ENCODE measurements at regions not wholly inside any gene's neighbourhood (a gene's known extent, or its start where the extent isn't known, plus 50 kb on each side); places are given as distances from the start of the nearest gene placed in this dataset.

DNA sequence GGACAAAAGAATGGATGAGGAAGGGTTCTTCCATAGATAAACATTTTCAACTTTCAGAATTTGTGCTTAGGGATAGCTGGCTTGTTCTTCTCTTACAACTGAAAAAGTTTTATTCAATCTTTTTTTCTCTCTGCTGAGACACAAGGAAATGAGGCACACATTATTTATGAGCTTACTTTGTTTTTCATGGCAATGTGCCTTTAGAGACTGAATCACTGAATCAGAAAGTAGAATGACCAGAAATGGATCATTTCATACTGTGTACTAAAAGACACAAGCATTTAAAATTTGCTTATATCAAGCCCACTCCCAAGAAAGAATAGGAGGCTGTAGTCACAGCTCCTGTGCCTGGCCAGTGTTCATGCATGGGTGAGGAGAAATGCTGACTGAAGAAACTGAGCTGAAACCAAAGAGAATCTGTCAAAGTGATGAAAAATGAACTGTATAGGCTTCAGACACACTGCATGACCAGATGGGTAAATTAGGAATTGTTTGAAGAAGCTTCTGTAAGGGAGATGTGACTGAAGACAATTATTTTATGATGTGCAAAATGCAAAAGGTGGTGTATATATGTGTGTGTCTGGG lies 413.8 kb downstream of the RAPGEF2 start:
- Histone ChIP-seq H3K27ac (ENCODE audit: low read depth, low read length) (peak overlapping the region; percentile 37), H2AFZ (ENCODE audit: low read length, unreplicated experiment) (peak overlapping the region; percentile 39), H3K79me2 (ENCODE audit: control insufficient read depth, insufficient read depth, low read length, unreplicated experiment) (no peaks in the 10 kb centered on the region), H3K4me1 (ENCODE audit: control insufficient read depth, insufficient read depth, low read length, unreplicated experiment) (peaks cover 14% of the 10 kb centered on the region), H3K4me3 (ENCODE audit: low read depth, low read length) (peak overlapping the region; percentile 40), H3K27me3 (ENCODE audit: insufficient read depth, low read length) (no peaks in the 10 kb centered on the region), H3K36me3 (ENCODE audit: insufficient read depth, low read length) (no peaks in the 10 kb centered on the region)

DNA sequence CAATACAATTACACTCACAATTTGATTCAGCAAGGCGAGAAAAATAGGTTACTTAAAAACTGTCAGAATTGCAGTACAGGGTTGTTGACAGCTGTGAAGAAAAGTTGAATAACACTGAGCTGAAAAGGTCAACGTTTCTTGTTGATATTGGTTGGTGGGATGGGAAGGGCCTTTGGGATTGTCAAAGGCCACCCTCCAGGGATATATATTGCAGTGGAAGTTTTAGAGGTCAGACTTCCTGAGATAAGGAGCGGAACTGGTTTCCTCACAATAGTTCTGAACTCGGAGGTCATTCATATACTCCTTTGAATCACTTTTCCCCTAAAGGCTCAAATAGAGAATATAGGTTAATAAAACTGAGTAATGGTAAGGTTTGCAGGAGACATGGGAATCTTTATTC lies 417.2 kb downstream of the RAPGEF2 start:
- H3K36me3 ChIP-seq (ENCODE audit: insufficient read depth, low read length), result no peaks in the 10 kb centered on the region
- no peaks in the 10 kb centered on the region for H3K27me3 ChIP-seq (ENCODE audit: insufficient read depth, low read length)
- peaks cover 14% of the 10 kb centered on the region for H3K4me1 ChIP-seq (ENCODE audit: control insufficient read depth, insufficient read depth, low read length, unreplicated experiment)
- H3K79me2 ChIP-seq (ENCODE audit: control insufficient read depth, insufficient read depth, low read length, unreplicated experiment), result no peaks in the 10 kb centered on the region
- no peak overlapping the region for H3K4me3 ChIP-seq (ENCODE audit: low read depth, low read length)
- no peak overlapping the region for H2AFZ ChIP-seq (ENCODE audit: low read length, unreplicated experiment)
- H3K27ac ChIP-seq (ENCODE audit: low read depth, low read length), result no peak overlapping the region

DNA sequence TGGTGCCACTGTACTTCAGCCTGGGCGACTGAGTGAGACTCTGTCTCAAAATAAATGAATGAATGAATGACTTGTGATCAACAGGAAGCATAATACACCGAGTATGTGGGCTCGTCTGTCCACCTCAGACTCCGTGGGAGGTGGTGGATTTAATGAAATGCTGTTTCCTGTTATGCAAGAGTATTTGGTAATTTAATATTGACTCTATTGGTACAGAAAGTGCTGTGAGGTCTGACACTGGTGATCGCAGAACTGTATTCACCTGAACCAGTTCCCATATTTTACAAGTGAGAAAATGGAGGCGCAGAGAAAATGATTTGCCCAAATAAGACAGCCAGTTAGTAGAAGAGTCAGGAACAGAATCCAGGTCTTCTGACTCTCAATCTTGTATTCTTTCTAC lies 423.3 kb downstream of the RAPGEF2 start:
- Histone ChIP-seq H3K4me1 (ENCODE audit: control insufficient read depth, insufficient read depth, low read length, unreplicated experiment) (peaks cover 5% of the 10 kb centered on the region), H3K79me2 (ENCODE audit: control insufficient read depth, insufficient read depth, low read length, unreplicated experiment) (no peaks in the 10 kb centered on the region), H3K27ac (ENCODE audit: low read depth, low read length) (no peak overlapping the region), H3K36me3 (ENCODE audit: insufficient read depth, low read length) (no peaks in the 10 kb centered on the region), H3K27me3 (ENCODE audit: insufficient read depth, low read length) (no peaks in the 10 kb centered on the region), H3K4me3 (ENCODE audit: low read depth, low read length) (no peak overlapping the region), H2AFZ (ENCODE audit: low read length, unreplicated experiment) (no peak overlapping the region)

DNA sequence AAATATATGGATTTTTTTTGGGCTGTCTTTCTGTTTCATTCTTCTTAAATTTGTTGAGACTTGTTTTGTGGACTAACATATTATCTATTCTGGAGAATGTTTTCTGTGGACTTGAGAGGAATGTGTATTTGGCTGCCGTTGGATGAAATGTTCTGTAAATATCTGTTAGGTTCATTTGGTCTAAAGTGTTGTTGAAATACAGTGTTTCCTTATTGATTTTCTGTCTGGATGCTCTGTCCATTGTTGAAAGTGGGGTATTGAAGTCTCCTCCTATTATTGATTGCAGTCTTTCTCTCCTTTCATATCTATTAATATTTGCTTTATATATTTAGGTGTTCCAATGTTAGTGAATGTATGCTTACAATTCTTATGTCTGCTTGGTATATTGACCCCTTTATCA lies 431.8 kb downstream of the RAPGEF2 start:
- Histone ChIP-seq H3K27ac (ENCODE audit: low read depth, low read length) (no peak overlapping the region), H2AFZ (ENCODE audit: low read length, unreplicated experiment) (no peak overlapping the region), H3K27me3 (ENCODE audit: insufficient read depth, low read length) (peaks cover 47% of the 10 kb centered on the region), H3K4me1 (ENCODE audit: control insufficient read depth, insufficient read depth, low read length, unreplicated experiment) (no peaks in the 10 kb centered on the region), H3K36me3 (ENCODE audit: insufficient read depth, low read length) (no peaks in the 10 kb centered on the region), H3K79me2 (ENCODE audit: control insufficient read depth, insufficient read depth, low read length, unreplicated experiment) (no peaks in the 10 kb centered on the region), H3K4me3 (ENCODE audit: low read depth, low read length) (no peak overlapping the region)

DNA sequence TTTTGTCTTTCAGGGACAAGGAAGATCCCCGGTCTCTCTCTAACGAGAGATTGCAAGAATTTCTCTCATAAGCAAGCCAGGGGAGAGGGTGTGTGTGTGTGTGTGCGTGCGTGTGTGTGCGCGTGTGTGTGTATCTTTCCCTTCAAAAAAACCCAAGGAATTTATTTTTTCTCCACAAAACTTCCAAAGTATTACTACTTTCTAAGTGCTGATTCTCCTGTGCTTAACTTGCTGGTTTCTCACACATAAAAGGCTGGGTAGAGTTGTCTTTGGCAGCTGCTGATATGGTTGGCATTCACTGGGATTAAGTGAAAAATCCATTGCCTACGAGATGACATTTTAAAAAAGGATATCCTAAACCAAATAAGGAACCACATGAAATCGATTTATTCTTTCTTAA lies 435.7 kb downstream of the RAPGEF2 start:
- Histone ChIP-seq H3K36me3 (ENCODE audit: insufficient read depth, low read length) (no peaks in the 10 kb centered on the region), H3K4me1 (ENCODE audit: control insufficient read depth, insufficient read depth, low read length, unreplicated experiment) (no peaks in the 10 kb centered on the region), H3K27ac (ENCODE audit: low read depth, low read length) (no peak overlapping the region), H3K4me3 (ENCODE audit: low read depth, low read length) (no peak overlapping the region), H2AFZ (ENCODE audit: low read length, unreplicated experiment) (no peak overlapping the region), H3K27me3 (ENCODE audit: insufficient read depth, low read length) (peaks cover 83% of the 10 kb centered on the region), H3K79me2 (ENCODE audit: control insufficient read depth, insufficient read depth, low read length, unreplicated experiment) (no peaks in the 10 kb centered on the region)

DNA sequence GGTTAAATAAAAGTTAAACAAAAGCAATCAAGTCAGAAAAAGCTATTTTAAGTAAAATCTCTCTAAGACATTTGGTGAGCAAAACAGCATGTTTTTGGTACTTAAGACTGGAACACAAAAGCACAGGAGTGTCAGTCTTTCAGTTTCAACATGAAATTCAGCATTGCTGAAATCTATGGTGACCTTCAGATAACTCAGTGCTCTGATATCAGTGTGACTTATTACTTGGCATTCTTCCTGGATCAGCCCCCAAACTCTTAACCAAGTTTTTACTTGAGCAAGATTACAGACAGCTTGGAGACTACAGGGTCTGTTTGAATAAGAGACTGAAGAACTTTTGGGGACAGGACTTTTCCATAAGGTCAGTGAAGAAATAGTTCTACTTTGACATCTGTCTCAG lies 437.2 kb downstream of the RAPGEF2 start:
- no peak overlapping the region for H2AFZ ChIP-seq (ENCODE audit: low read length, unreplicated experiment)
- H3K36me3 ChIP-seq (ENCODE audit: insufficient read depth, low read length), result no peaks in the 10 kb centered on the region
- H3K27ac ChIP-seq (ENCODE audit: low read depth, low read length), result no peak overlapping the region
- H3K27me3 ChIP-seq (ENCODE audit: insufficient read depth, low read length), result peaks cover 81% of the 10 kb centered on the region
- no peaks in the 10 kb centered on the region for H3K4me1 ChIP-seq (ENCODE audit: control insufficient read depth, insufficient read depth, low read length, unreplicated experiment)
- no peak overlapping the region for H3K4me3 ChIP-seq (ENCODE audit: low read depth, low read length)
- no peaks in the 10 kb centered on the region for H3K79me2 ChIP-seq (ENCODE audit: control insufficient read depth, insufficient read depth, low read length, unreplicated experiment)

DNA sequence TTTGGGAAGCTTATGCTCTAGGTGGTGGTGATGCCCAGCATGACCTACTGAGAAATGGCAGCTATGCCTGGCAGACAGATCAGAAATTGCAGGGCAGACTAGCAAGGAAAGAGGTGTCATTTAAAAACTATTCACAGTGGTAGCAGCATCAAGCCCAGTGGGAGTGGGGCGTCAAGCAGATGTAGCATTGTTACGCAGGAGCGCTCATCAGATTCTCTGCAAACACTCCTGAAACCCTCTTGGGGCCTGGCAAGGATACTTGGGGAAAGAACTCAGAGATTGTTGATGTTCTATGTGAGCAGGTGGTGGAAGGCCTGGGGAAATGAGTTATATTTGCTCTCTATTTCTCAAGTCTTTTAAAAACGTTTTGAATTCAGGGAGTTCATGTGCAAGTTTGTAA lies 437.6 kb downstream of the RAPGEF2 start:
- H3K4me3 ChIP-seq (ENCODE audit: low read depth, low read length), result no peak overlapping the region

DNA sequence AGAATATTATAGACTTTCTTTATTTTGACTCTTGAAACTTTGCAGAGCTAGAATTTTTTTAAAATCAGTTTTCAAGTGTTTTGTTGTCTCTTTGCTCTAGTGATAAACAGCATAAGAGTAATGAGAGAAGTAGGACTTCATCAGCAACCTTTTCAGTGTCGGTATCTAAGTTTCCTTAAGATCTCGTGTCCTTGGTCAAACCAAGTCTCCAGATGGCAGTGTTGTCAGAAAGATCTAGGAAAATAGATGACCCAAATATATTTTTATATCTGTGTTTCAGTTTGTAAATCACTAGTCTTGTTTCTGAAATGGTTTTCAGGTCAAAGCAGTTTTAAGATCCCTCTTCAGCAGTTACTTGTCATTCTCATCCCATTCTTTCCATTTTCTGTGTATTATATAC lies 438.3 kb downstream of the RAPGEF2 start:
- no peaks in the 10 kb centered on the region for H3K4me1 ChIP-seq (ENCODE audit: control insufficient read depth, insufficient read depth, low read length, unreplicated experiment)
- H3K27me3 ChIP-seq (ENCODE audit: insufficient read depth, low read length), result peaks cover 79% of the 10 kb centered on the region
- H3K79me2 ChIP-seq (ENCODE audit: control insufficient read depth, insufficient read depth, low read length, unreplicated experiment), result no peaks in the 10 kb centered on the region
- no peak overlapping the region for H3K27ac ChIP-seq (ENCODE audit: low read depth, low read length)
- no peaks in the 10 kb centered on the region for H3K36me3 ChIP-seq (ENCODE audit: insufficient read depth, low read length)
- H3K4me3 ChIP-seq (ENCODE audit: low read depth, low read length), result no peak overlapping the region
- H2AFZ ChIP-seq (ENCODE audit: low read length, unreplicated experiment), result no peak overlapping the region

More for the DNA sequence above, 437.6 kb downstream of the RAPGEF2 start:
- Histone ChIP-seq H3K4me1 (ENCODE audit: control insufficient read depth, insufficient read depth, low read length, unreplicated experiment) (no peaks in the 10 kb centered on the region), H2AFZ (ENCODE audit: low read length, unreplicated experiment) (no peak overlapping the region), H3K27ac (ENCODE audit: low read depth, low read length) (no peak overlapping the region), H3K79me2 (ENCODE audit: control insufficient read depth, insufficient read depth, low read length, unreplicated experiment) (no peaks in the 10 kb centered on the region), H3K27me3 (ENCODE audit: insufficient read depth, low read length) (peaks cover 81% of the 10 kb centered on the region), H3K36me3 (ENCODE audit: insufficient read depth, low read length) (no peaks in the 10 kb centered on the region)

DNA sequence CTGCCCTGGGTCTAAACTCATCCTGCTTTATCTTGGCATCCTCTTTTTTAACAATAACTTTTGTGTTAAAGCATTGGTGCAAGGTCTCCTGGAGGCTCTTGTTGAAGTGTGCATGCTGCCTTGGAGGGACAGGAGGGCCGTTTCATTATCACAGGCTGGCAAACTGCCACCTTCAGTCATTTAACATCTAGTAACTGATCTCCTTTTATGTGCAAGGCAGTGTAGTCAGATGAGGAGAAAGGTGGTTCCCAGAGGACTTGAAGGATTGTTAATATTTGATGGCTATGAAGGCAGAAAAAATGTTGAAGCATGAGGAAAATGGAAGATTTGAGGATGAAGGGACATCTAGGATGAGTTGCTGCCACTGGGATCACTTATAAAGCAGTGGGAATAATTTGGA lies 439.4 kb downstream of the RAPGEF2 start:
- no peak overlapping the region for H3K4me3 ChIP-seq (ENCODE audit: low read depth, low read length)
- no peaks in the 10 kb centered on the region for H3K79me2 ChIP-seq (ENCODE audit: control insufficient read depth, insufficient read depth, low read length, unreplicated experiment)
- no peaks in the 10 kb centered on the region for H3K36me3 ChIP-seq (ENCODE audit: insufficient read depth, low read length)
- no peak overlapping the region for H3K27ac ChIP-seq (ENCODE audit: low read depth, low read length)
- H3K4me1 ChIP-seq (ENCODE audit: control insufficient read depth, insufficient read depth, low read length, unreplicated experiment), result no peaks in the 10 kb centered on the region
- no peak overlapping the region for H2AFZ ChIP-seq (ENCODE audit: low read length, unreplicated experiment)
- H3K27me3 ChIP-seq (ENCODE audit: insufficient read depth, low read length), result peaks cover 70% of the 10 kb centered on the region

DNA sequence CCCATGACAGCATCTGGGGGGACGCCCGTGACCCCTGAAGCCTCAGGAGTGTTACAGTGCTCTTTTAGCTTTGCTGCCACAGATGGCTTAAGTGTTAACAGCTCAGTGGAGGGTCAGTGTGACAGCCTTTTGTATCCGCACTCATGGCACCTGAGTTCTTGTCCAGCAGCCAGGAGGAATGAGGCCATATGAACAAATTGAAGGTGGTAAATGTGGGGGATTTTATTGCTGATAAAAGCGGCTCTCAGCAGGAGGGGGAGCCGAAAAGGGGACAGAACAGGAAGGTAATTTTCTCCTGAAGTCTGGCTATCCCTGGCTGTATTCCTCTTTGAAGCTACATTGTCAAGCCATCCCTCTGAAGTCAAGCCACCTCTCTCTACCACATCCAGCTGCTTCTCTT lies 441.0 kb downstream of the RAPGEF2 start:
- Histone ChIP-seq H3K4me1 (ENCODE audit: control insufficient read depth, insufficient read depth, low read length, unreplicated experiment) (no peaks in the 10 kb centered on the region), H3K27ac (ENCODE audit: low read depth, low read length) (no peak overlapping the region), H3K36me3 (ENCODE audit: insufficient read depth, low read length) (no peaks in the 10 kb centered on the region), H3K27me3 (ENCODE audit: insufficient read depth, low read length) (peaks cover 63% of the 10 kb centered on the region), H3K79me2 (ENCODE audit: control insufficient read depth, insufficient read depth, low read length, unreplicated experiment) (no peaks in the 10 kb centered on the region), H3K4me3 (ENCODE audit: low read depth, low read length) (no peak overlapping the region), H2AFZ (ENCODE audit: low read length, unreplicated experiment) (no peak overlapping the region)

DNA sequence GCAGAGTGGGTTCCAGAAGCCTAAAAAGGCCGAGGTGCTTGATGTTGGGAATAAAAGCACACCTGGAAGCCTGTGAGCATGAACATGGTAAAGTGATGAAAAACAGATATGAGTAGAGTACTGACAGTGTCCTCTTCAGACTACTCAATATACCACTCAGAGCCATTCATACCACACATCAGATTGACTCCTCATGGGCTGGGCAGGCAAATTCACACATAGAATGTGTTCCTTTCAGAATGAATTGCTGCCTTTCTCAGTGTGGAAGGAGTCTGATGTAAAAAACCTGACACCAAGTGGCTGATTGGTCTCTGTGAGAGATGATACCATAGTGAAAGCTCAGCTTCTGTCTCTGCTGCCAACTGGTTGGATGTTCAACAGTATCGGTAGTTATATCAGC lies 442.7 kb downstream of the RAPGEF2 start:
- H2AFZ ChIP-seq (ENCODE audit: low read length, unreplicated experiment), result no peak overlapping the region
- H3K27ac ChIP-seq (ENCODE audit: low read depth, low read length), result no peak overlapping the region
- H3K4me1 ChIP-seq (ENCODE audit: control insufficient read depth, insufficient read depth, low read length, unreplicated experiment), result no peaks in the 10 kb centered on the region
- H3K27me3 ChIP-seq (ENCODE audit: insufficient read depth, low read length), result peaks cover 47% of the 10 kb centered on the region
- H3K4me3 ChIP-seq (ENCODE audit: low read depth, low read length), result no peak overlapping the region
- H3K36me3 ChIP-seq (ENCODE audit: insufficient read depth, low read length), result no peaks in the 10 kb centered on the region
- H3K79me2 ChIP-seq (ENCODE audit: control insufficient read depth, insufficient read depth, low read length, unreplicated experiment), result no peaks in the 10 kb centered on the region

All from ACC112 (cell line).